Stimulated activated CD4-positive, alpha-beta T cell treated with anti-CD3 and anti-CD28 coated beads, TNF-alpha, amount 100 ng/mL, for 24 hours (primary cell): ENCODE measurements at regions not wholly inside any gene's neighbourhood (a gene's known extent, or its start where the extent isn't known, plus 50 kb on each side); places are given as distances from the start of the nearest gene placed in this dataset.

Experiments used
- DNase-seq, 3 experiments: peaks; one replicate each; pipeline ENCODE4 v3.0.0-alpha.2; 2020; ENCODE audit warnings: low read depth in 3 of 3

- no peak for DNase-seq
Measured at GRCh38 chr20:24181151-24181550, 192.6 kb upstream of the GGTLC1 start.

GRCh38 chr20:24169256-24169655 is 180.7 kb upstream of the GGTLC1 start:
- DNase-seq, result no peak

- no peak for DNase-seq
Measured at GRCh38 chr20:24166412-24166811, 177.8 kb upstream of the GGTLC1 start.

- no peak for DNase-seq
Measured at GRCh38 chr20:24166123-24166381, 177.5 kb upstream of the GGTLC1 start.

- DNase-seq, result no peak
Measured at GRCh38 chr20:24165301-24166122, 176.9 kb upstream of the GGTLC1 start.

- peak in 1 of 3 experiments; percentile 21 for DNase-seq
Measured at GRCh38 chr20:24164360-24164759, 175.8 kb upstream of the GGTLC1 start.

GRCh38 chr20:24163506-24163905 is 174.9 kb upstream of the GGTLC1 start:
- DNase-seq, result no peak

GRCh38 chr20:24160563-24161281 is 172.1 kb upstream of the GGTLC1 start:
- no peak for DNase-seq

GRCh38 chr20:24158281-24158680 is 169.7 kb upstream of the GGTLC1 start:
- no peak for DNase-seq

GRCh38 chr20:24157213-24157612 is 168.6 kb upstream of the GGTLC1 start:
- no peak for DNase-seq

- DNase-seq, result no peak
Measured at GRCh38 chr20:24153101-24154040, 164.8 kb upstream of the GGTLC1 start.

- DNase-seq, result no peak
Measured at GRCh38 chr20:24151621-24152294, 163.2 kb upstream of the GGTLC1 start.

- no peak for DNase-seq
Measured at GRCh38 chr20:24150406-24150805, 161.8 kb upstream of the GGTLC1 start.

- DNase-seq, result no peak
Measured at GRCh38 chr20:24149881-24150307, 161.3 kb upstream of the GGTLC1 start.

- no peak for DNase-seq
Measured at GRCh38 chr20:24149175-24149574, 160.6 kb upstream of the GGTLC1 start.

- no peak for DNase-seq
Measured at GRCh38 chr20:24148372-24148771, 159.8 kb upstream of the GGTLC1 start.

GRCh38 chr20:24147961-24148360 is 159.4 kb upstream of the GGTLC1 start:
- DNase-seq, result no peak

- no peak for DNase-seq
Measured at GRCh38 chr20:24147479-24147878, 158.9 kb upstream of the GGTLC1 start.

GRCh38 chr20:24146231-24146634 is 157.7 kb upstream of the GGTLC1 start:
- no peak for DNase-seq

- DNase-seq, result no peak
Measured at GRCh38 chr20:24144371-24144770, 155.8 kb upstream of the GGTLC1 start.

- no peak for DNase-seq
Measured at GRCh38 chr20:24141111-24141510, 152.5 kb upstream of the GGTLC1 start.

GRCh38 chr20:24139846-24140245 is 151.3 kb upstream of the GGTLC1 start:
- DNase-seq, result no peak
